ENCODE measurements at regions not wholly inside any gene's neighbourhood (a gene's known extent, or its start where the extent isn't known, plus 50 kb on each side); places are given as distances from the start of the nearest gene placed in this dataset.

GRCh38 chr2:129673234-129673633 is 306.2 kb upstream of the RAB6C start:
- DNase-seq (ENCODE audit: low read depth, low spot score): no peak
- H3K27me3 ChIP-seq (ENCODE audit: control insufficient read depth in 2 of 2, insufficient read depth in 2 of 2, low read length in 2 of 2): no peaks in the 10 kb centered on the region
- H3K4me1 ChIP-seq (ENCODE audit: control insufficient read depth, extremely low read depth, insufficient read depth, low read length): no peaks in the 10 kb centered on the region
- no peaks in the 10 kb centered on the region for H3K9me1 ChIP-seq (replicated peaks; ENCODE audit: control insufficient read depth, extremely low read depth, insufficient read depth, low read length)
- H2AFZ ChIP-seq (ENCODE audit: low read depth, low read length): no peak overlapping the region
- TF ChIP-seq POLR2AphosphoS5 (IDR thresholded peaks at IDR 0.05; ENCODE audit: insufficient read depth, low read depth, low read length) (no peak), GATA2 (IDR thresholded peaks at IDR 0.05; ENCODE audit: insufficient read depth, insufficient read length, low read depth, low read length) (no peak), FOS (IDR thresholded peaks at IDR 0.05; ENCODE audit: borderline replicate concordance, insufficient read depth, low read length) (no peak), JUN (IDR thresholded peaks at IDR 0.05; ENCODE audit: borderline replicate concordance, insufficient read depth, insufficient read length, low read depth) (no peak), MAX (IDR thresholded peaks at IDR 0.05; ENCODE audit: insufficient read depth, insufficient read length) (no peak), MYC (IDR thresholded peaks at IDR 0.05; ENCODE audit: low read depth, low read length) (no peak), EZH2 (IDR thresholded peaks at IDR 0.05; ENCODE audit: borderline replicate concordance, low read depth, low read length, severe bottlenecking) (no peak), CTCF (IDR thresholded peaks at IDR 0.05; ENCODE audit: extremely low read depth in 1 of 2, insufficient read depth in 1 of 2, low read depth in 1 of 2, low read length in 2 of 2) (no peak), POLR2A (IDR thresholded peaks at IDR 0.05; ENCODE audit: low read depth, low read length) (no peak)
- no peaks in the 10 kb centered on the region for H4K20me1 ChIP-seq (replicated peaks; ENCODE audit: control insufficient read depth, extremely low read depth, insufficient read depth, low read length)
- POLR2A ChIA-PET: no interaction called here
- no peak overlapping the region for H3K9ac ChIP-seq (replicated peaks; ENCODE audit: extremely low read depth, insufficient read depth, low read length)
- dilution Hi-C loops (cut with MboI; ENCODE audit: extremely low pct_ligation_motif_present, low sequenced_read_pairs): no loop called here
- H3K27ac ChIP-seq (ENCODE audit: insufficient read depth, low read depth, low read length): no peak overlapping the region
- intact Hi-C loops (cut with micrococcal nuclease): no loop called here
- H3K9me3 ChIP-seq (replicated peaks; ENCODE audit: control insufficient read depth, insufficient read depth, low read length): peaks cover 6% of the 10 kb centered on the region
- H3K79me2 ChIP-seq (ENCODE audit: control insufficient read depth, insufficient read depth, low read length): no peaks in the 10 kb centered on the region
- no TSS peak for BruUV-seq (replicated peaks)
- no peaks in the 10 kb centered on the region for H3K36me3 ChIP-seq (ENCODE audit: control insufficient read depth in 2 of 2, extremely low read depth in 1 of 2, insufficient read depth in 2 of 2, low read length in 2 of 2)
- no peak overlapping the region for H3K4me3 ChIP-seq (replicated peaks in 1 of 3; ENCODE audit: insufficient read depth in 1 of 3, low read depth in 1 of 3, low read length in 3 of 3)
- no peak for FAIRE-seq
- CTCF ChIA-PET: no interaction called here
- H3K4me2 ChIP-seq (ENCODE audit: insufficient read depth, low read length): no peak overlapping the region
